IMR-90 (cell line): ENCODE measurements at regions not wholly inside any gene's neighbourhood (a gene's known extent, or its start where the extent isn't known, plus 50 kb on each side); places are given as distances from the start of the nearest gene placed in this dataset.

Experiments
- ATAC-seq: fragments of 200-7000 bp; cut with Tn5 transposase; 2 replicates; pipeline ENCODE4 v1.9.1; 2020; ENCODE audit warnings: low read depth, mild to moderate bottlenecking, moderate library complexity
- BruUV-seq: library from RNA; stranded (reverse); fragments of 400-500 nt; replicated peaks from 2 replicates; lab custom pipeline; 2021; lab: Mats Ljungman, UMichigan
- CTCF ChIA-PET: fragments of 300-600 bp; formaldehyde crosslinking; extraction: SDS; loops from one replicate; lab custom pipeline; 2021; ENCODE audit warnings: antibody characterized with exemption; lab: Yijun Ruan, JAX
- POLR2A ChIA-PET: fragments of 300-600 bp; sonication (Branson Sonifier 250); formaldehyde crosslinking; loops from one replicate; lab custom pipeline; 2022; ENCODE audit warnings: antibody characterized with exemption; ENCODE audit not compliant: unreplicated experiment; lab: Charles Lee
- DNase-seq: peaks from one replicate; pipeline ENCODE4 v3.0.0; 2013
- H2AFZ ChIP-seq: replicated peaks from 2 replicates; pipeline ENCODE3; 2013; ENCODE audit warnings: low read length, mild to moderate bottlenecking; ENCODE audit not compliant: poor library complexity
- H2AK5ac ChIP-seq: 2 replicates; pipeline ENCODE4 v1.6.1; 2013; ENCODE audit warnings: low read depth, low read length, inconsistent platforms
- H2AK9ac ChIP-seq: replicated peaks from 2 replicates; pipeline ENCODE3; 2013; ENCODE audit warnings: mild to moderate bottlenecking, low read depth, low read length, moderate library complexity; ENCODE audit not compliant: poor library complexity
- H2BK120ac ChIP-seq: 2 replicates; pipeline ENCODE4 v1.6.1; 2013; ENCODE audit warnings: low read depth, low read length, inconsistent platforms
- H2BK15ac ChIP-seq: 3 replicates; pipeline ENCODE4 v1.6.1; 2013; ENCODE audit warnings: low read depth, low read length, inconsistent platforms
- H2BK20ac ChIP-seq: 2 replicates; pipeline ENCODE4 v1.6.1; 2013; ENCODE audit warnings: low read depth, mild to moderate bottlenecking, inconsistent platforms, low read length, moderate library complexity
- H2BK5ac ChIP-seq: 2 replicates; pipeline ENCODE4 v1.6.1; 2013; ENCODE audit warnings: mild to moderate bottlenecking, low read depth, low read length, inconsistent platforms; ENCODE audit not compliant: poor library complexity, severe bottlenecking
- H3K14ac ChIP-seq: replicated peaks from 2 replicates; pipeline ENCODE4 v1.6.1; 2013; ENCODE audit warnings: low read depth, low read length, inconsistent platforms
- H3K18ac ChIP-seq: 2 replicates; pipeline ENCODE4 v1.6.1; 2013; ENCODE audit warnings: low read depth, low read length, control low read depth
- H3K23ac ChIP-seq: 2 replicates; pipeline ENCODE4 v1.6.1; 2013; ENCODE audit warnings: low read depth, low read length, inconsistent platforms
- H3K27ac ChIP-seq: 2 replicates; pipeline ENCODE4 v1.5.1; 2013; ENCODE audit warnings: mild to moderate bottlenecking, control low read depth, low read length; ENCODE audit not compliant: insufficient read depth
- H3K27me3 ChIP-seq: 2 replicates; pipeline ENCODE4 v1.6.1; 2013; ENCODE audit warnings: low read length; ENCODE audit not compliant: control insufficient read depth, insufficient read depth
- H3K36me3 ChIP-seq: 2 replicates; pipeline ENCODE4 v1.6.1; 2013; ENCODE audit warnings: low read length, mixed read lengths; ENCODE audit not compliant: control insufficient read depth, insufficient read depth
- H3K4ac ChIP-seq: 2 replicates; pipeline ENCODE4 v1.6.1; 2013; ENCODE audit warnings: low read depth, low read length, inconsistent platforms
- H3K4me1 ChIP-seq: 2 replicates; pipeline ENCODE4 v1.6.1; 2013; ENCODE audit warnings: low read length, mixed read lengths; ENCODE audit not compliant: control insufficient read depth, insufficient read depth
- H3K4me2 ChIP-seq: 2 replicates; pipeline ENCODE4 v1.6.1; 2013; ENCODE audit warnings: low read depth, mild to moderate bottlenecking, control low read depth, low read length, moderate library complexity
- H3K4me3 ChIP-seq: 2 replicates; pipeline ENCODE4 v1.5.1; 2013; ENCODE audit warnings: low read depth, mild to moderate bottlenecking, control low read depth, low read length, moderate library complexity; ENCODE audit not compliant: insufficient read depth
- H3K56ac ChIP-seq: 2 replicates; pipeline ENCODE4 v1.6.1; 2013; ENCODE audit warnings: low read length, inconsistent platforms; ENCODE audit not compliant: insufficient read depth; ENCODE audit errors: extremely low read depth
- H3K79me1 ChIP-seq, 2 experiments: 2 replicates each; pipeline ENCODE4 v1.6.1; 2013; ENCODE audit warnings: low read length in 2 of 2, inconsistent platforms in 1 of 2, low read depth in 1 of 2
- H3K9ac ChIP-seq: 2 replicates; pipeline ENCODE4 v1.6.1; 2013; ENCODE audit warnings: low read depth, low read length, control low read depth
- H3K9me1 ChIP-seq: 2 replicates; pipeline ENCODE4 v1.6.1; 2013; ENCODE audit warnings: low read length, inconsistent platforms; ENCODE audit not compliant: insufficient read depth
- H3K9me3 ChIP-seq: 2 replicates; pipeline ENCODE4 v1.6.1; 2013; ENCODE audit warnings: low read length; ENCODE audit not compliant: control insufficient read depth, insufficient read depth
- H4K20me1 ChIP-seq: 2 replicates; pipeline ENCODE4 v1.6.1; 2013; ENCODE audit warnings: low read length, inconsistent platforms; ENCODE audit not compliant: insufficient read depth
- H4K5ac ChIP-seq: 2 replicates; pipeline ENCODE4 v1.6.1; 2013; ENCODE audit warnings: mild to moderate bottlenecking, low read depth, low read length, control low read depth
- H4K8ac ChIP-seq, 2 experiments: 2 replicates each; pipeline ENCODE4 v1.6.1; 2013; ENCODE audit warnings: low read depth in 2 of 2, low read length in 2 of 2, control low read depth in 1 of 2, inconsistent platforms in 1 of 2
- H4K91ac ChIP-seq: 2 replicates; pipeline ENCODE4 v1.6.1; 2013; ENCODE audit warnings: low read depth, low read length, inconsistent platforms; ENCODE audit not compliant: insufficient read depth
- CHD1 ChIP-seq: IDR thresholded peaks from 2 replicates; pipeline ENCODE4 v1.6.1; 2012; ENCODE audit warnings: low read depth, low read length, improper control_type of control experiment
- MAFK ChIP-seq: IDR thresholded peaks from 2 replicates; pipeline ENCODE4 v1.6.1; 2012; ENCODE audit warnings: low read depth, low read length, improper control_type of control experiment
- RAD21 ChIP-seq: IDR thresholded peaks from 2 replicates; pipeline ENCODE4 v1.6.1; 2012; ENCODE audit warnings: low read length, improper control_type of control experiment
- SMC3 ChIP-seq: fragments of 150-350 bp; IDR thresholded peaks from 2 replicates; pipeline ENCODE4 v1.6.1; 2016; ENCODE audit warnings: low read depth, mild to moderate bottlenecking, antibody characterized with exemption, low read length, moderate library complexity
- WGBS, 2 experiments: methylation state at CpG; one replicate each; pipeline versions ENCODE4 v1.1.5 to v1.1.7; 2013; ENCODE audit warnings: missing lambda C conversion rate in 2 of 2; ENCODE audit not compliant: insufficient read length in 1 of 2; ENCODE audit errors: extremely low coverage in 2 of 2; 5-methylcytosine and 5-hydroxymethylcytosine counted together
- dilution Hi-C: fragments of 300-500 bp; cut with HindIII; formaldehyde crosslinking; loops from one replicate; pipeline ENCODE4 v1.14.3; 2018; ENCODE audit warnings: low sequenced_read_pairs; ENCODE audit not compliant: unreplicated experiment
- in situ Hi-C: fragments of 300-500 bp; cut with MboI; formaldehyde crosslinking; loops from 3 replicates; pipeline ENCODE4 v1.14.3; 2019; ENCODE audit warnings: low sequenced_read_pairs, inconsistent platforms, mixed read lengths
- intact Hi-C: fragments of 100-400 bp; cut with micrococcal nuclease; formaldehyde crosslinking; loops from 2 replicates; pipeline ENCODE4 v1.10.0; 2022
- TF ChIP-seq, protein P1 (sequence below): conservative IDR thresholded peaks from 2 replicates; pipeline ENCODE4 v1.5.1; 2012; ENCODE audit warnings: mild to moderate bottlenecking, low read depth, low read length, improper control_type of control experiment

DNA sequence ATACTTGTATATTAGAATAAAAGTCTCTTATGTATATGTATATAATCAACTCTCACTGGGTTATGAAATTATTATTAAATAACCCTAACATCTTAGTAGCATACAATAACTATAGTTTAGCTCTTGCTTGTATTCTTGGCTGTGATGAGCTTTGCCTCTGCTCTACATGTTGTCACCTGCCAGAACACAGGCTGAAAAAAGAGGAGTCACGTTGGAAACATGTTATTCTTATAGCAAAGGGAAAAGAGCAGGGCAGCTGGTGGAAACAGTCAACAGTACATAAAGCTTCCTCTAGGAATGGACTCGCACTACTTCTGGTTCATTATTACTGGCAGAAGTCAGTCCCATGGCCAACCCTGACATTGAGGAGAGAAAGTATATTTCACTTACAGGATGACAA, 362.0 kb upstream of the KYNU start:
- no peaks in the 10 kb centered on the region for H3K9me3 ChIP-seq
- H3K23ac ChIP-seq, result no peak overlapping the region
- H3K18ac ChIP-seq, result no peak overlapping the region
- H3K9me1 ChIP-seq, result no peaks in the 10 kb centered on the region
- ChIA-PET CTCF (no interaction called here), POLR2A (no interaction called here)
- H2BK15ac ChIP-seq, result no peak overlapping the region
- H4K91ac ChIP-seq, result no peak overlapping the region
- DNase-seq, result no peak
- no TSS peak for BruUV-seq
- H3K4ac ChIP-seq, result no peak overlapping the region
- no peak for TF ChIP-seq CHD1
- TF ChIP-seq MAFK, result no peak
- TF ChIP-seq RAD21, result no peak
- TF ChIP-seq SMC3, result no peak
- TF ChIP-seq, protein P1, sequence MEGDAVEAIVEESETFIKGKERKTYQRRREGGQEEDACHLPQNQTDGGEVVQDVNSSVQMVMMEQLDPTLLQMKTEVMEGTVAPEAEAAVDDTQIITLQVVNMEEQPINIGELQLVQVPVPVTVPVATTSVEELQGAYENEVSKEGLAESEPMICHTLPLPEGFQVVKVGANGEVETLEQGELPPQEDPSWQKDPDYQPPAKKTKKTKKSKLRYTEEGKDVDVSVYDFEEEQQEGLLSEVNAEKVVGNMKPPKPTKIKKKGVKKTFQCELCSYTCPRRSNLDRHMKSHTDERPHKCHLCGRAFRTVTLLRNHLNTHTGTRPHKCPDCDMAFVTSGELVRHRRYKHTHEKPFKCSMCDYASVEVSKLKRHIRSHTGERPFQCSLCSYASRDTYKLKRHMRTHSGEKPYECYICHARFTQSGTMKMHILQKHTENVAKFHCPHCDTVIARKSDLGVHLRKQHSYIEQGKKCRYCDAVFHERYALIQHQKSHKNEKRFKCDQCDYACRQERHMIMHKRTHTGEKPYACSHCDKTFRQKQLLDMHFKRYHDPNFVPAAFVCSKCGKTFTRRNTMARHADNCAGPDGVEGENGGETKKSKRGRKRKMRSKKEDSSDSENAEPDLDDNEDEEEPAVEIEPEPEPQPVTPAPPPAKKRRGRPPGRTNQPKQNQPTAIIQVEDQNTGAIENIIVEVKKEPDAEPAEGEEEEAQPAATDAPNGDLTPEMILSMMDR, result no peak
- no peak overlapping the region for H3K4me2 ChIP-seq
- WGBS, 2 experiments, result no CpG with 5 or more reads among the region's 2 CpGs
- no peaks in the 10 kb centered on the region for H3K36me3 ChIP-seq
- intact Hi-C loops, result no loop called here
- dilution Hi-C loops, result no loop called here
- no peak for ATAC-seq
- H3K27ac ChIP-seq, result no peak overlapping the region
- no peak overlapping the region for H2AK5ac ChIP-seq
- no peak overlapping the region for H4K8ac ChIP-seq
- H3K56ac ChIP-seq, result no peak overlapping the region
- H3K14ac ChIP-seq, result no peak overlapping the region
- H2AFZ ChIP-seq, result no peak overlapping the region
- H2BK20ac ChIP-seq, result no peak overlapping the region
- H3K79me1 ChIP-seq, result no peaks in the 10 kb centered on the region
- H4K20me1 ChIP-seq, result no peaks in the 10 kb centered on the region
- H2BK120ac ChIP-seq, result no peak overlapping the region
- H2BK5ac ChIP-seq, result no peak overlapping the region
- no peak overlapping the region for H3K9ac ChIP-seq
- in situ Hi-C loops, result no loop called here
- H2AK9ac ChIP-seq, result no peak overlapping the region
- no peak overlapping the region for H3K4me3 ChIP-seq
- H3K4me1 ChIP-seq, result no peaks in the 10 kb centered on the region
- no peaks in the 10 kb centered on the region for H3K27me3 ChIP-seq
- H4K5ac ChIP-seq, result no peak overlapping the region
